Common myeloid progenitor, CD34-positive (primary cell): ENCODE measurements at regions not wholly inside any gene's neighbourhood (a gene's known extent, or its start where the extent isn't known, plus 50 kb on each side); places are given as distances from the start of the nearest gene placed in this dataset.

Experiments
- CTCF ChIA-PET: fragments of 350-600 bp; sonication (Branson Sonifier 250); formaldehyde crosslinking; loops from one replicate; lab custom pipeline; 2021; ENCODE audit warnings: antibody characterized with exemption; lab: Charles Lee
- POLR2A ChIA-PET: fragments of 350-600 bp; sonication (Branson Sonifier 250); formaldehyde crosslinking; loops from one replicate; lab custom pipeline; 2021; ENCODE audit warnings: antibody characterized with exemption; lab: Charles Lee
- DNase-seq, 3 donors: peaks; one replicate each; pipeline versions ENCODE4 v3.0.0 to v3.0.0-alpha.2; 2013
- H3K27ac ChIP-seq, 2 experiments: 1 replicate in 1 of 2; 2 replicates in 1 of 2; pipeline ENCODE4 v1.7.0; 2013; ENCODE audit warnings: inconsistent platforms in 2 of 2, low read length in 2 of 2, mild to moderate bottlenecking in 2 of 2, low read depth in 1 of 2, moderate library complexity in 1 of 2; ENCODE audit not compliant: severe bottlenecking in 2 of 2, insufficient read depth in 1 of 2, poor library complexity in 1 of 2
- H3K27me3 ChIP-seq, 5 experiments: replicated peaks in 2 of 5; 1 replicate in 3 of 5; 2 replicates in 2 of 5; pipeline versions ENCODE4 v1.6.1 to v1.7.0; 2013; ENCODE audit warnings: low read length in 4 of 5, mild to moderate bottlenecking in 2 of 5, moderate library complexity in 2 of 5, inconsistent platforms in 1 of 5; ENCODE audit not compliant: insufficient read depth in 5 of 5, control insufficient read depth in 4 of 5
- H3K36me3 ChIP-seq, 4 experiments: 1 replicate in 2 of 4; 2 replicates in 2 of 4; pipeline versions ENCODE4 v1.6.1 to v1.7.0; 2013; ENCODE audit warnings: low read length in 3 of 4, control low read depth in 1 of 4, mild to moderate bottlenecking in 1 of 4; ENCODE audit not compliant: control insufficient read depth in 4 of 4, insufficient read depth in 4 of 4
- H3K4me1 ChIP-seq, 4 experiments: 1 replicate in 3 of 4; 2 replicates in 1 of 4; pipeline versions ENCODE4 v1.6.1 to v1.7.1; 2013; ENCODE audit warnings: low read length in 3 of 4, mild to moderate bottlenecking in 3 of 4, control low read depth in 1 of 4, inconsistent platforms in 1 of 4, moderate library complexity in 1 of 4; ENCODE audit not compliant: control insufficient read depth in 4 of 4, insufficient read depth in 4 of 4; ENCODE audit errors: control extremely low read depth in 1 of 4
- H3K4me3 ChIP-seq, 7 experiments: 1 replicate in 4 of 7; 2 replicates in 3 of 7; pipeline versions ENCODE4 v1.5.1 to v1.7.0; 2013; ENCODE audit warnings: mild to moderate bottlenecking in 7 of 7, low read length in 6 of 7, moderate library complexity in 6 of 7, inconsistent platforms in 2 of 7, low read depth in 2 of 7, control low read depth in 1 of 7; ENCODE audit not compliant: insufficient read depth in 4 of 7, control insufficient read depth in 1 of 7; ENCODE audit errors: extremely low read depth in 1 of 7
- H3K9me3 ChIP-seq, 5 experiments: 1 replicate in 4 of 5; 2 replicates in 1 of 5; pipeline versions ENCODE4 v1.6.1 to v1.7.1; 2013; ENCODE audit warnings: low read length in 4 of 5, mild to moderate bottlenecking in 2 of 5, inconsistent platforms in 1 of 5, low read depth in 1 of 5, moderate library complexity in 1 of 5; ENCODE audit not compliant: control insufficient read depth in 4 of 5, insufficient read depth in 2 of 5; ENCODE audit errors: control extremely low read depth in 1 of 5
- WGBS: methylation state at CpG from one replicate; pipeline ENCODE4 v1.1.5; 2013; ENCODE audit not compliant: insufficient coverage; 5-methylcytosine and 5-hydroxymethylcytosine counted together

- ChIA-PET CTCF (no interaction called here), POLR2A (no interaction called here)
- no peak overlapping the region for H3K27ac ChIP-seq
Observed at GRCh38 chr14:56875104-56875675, 64.9 kb upstream of the OTX2 start.

GRCh38 chr14:56874375-56874774, 64.1 kb upstream of the OTX2 start:
- POLR2A ChIA-PET: no interaction called here
- 29% methylated on average over 2 of the region's 5 CpGs for WGBS

More at GRCh38 chr14:56875104-56875675, 64.9 kb upstream of the OTX2 start:
- WGBS: 90% methylated on average over 4 of the region's 4 CpGs
- no peak overlapping the region for H3K4me3 ChIP-seq
- peaks cover 0 to 4% (median 2%) of the 10 kb centered on the region in 5 experiments for H3K27me3 ChIP-seq
- H3K4me1 ChIP-seq: no peaks in the 10 kb centered on the region
- no peaks in the 10 kb centered on the region for H3K9me3 ChIP-seq
- H3K36me3 ChIP-seq: no peaks in the 10 kb centered on the region
- no peak for DNase-seq

GRCh38 chr14:56870336-56870735, 60.1 kb upstream of the OTX2 start:
- Histone ChIP-seq H3K27me3 (peaks cover 0 to 11% (median 0%) of the 10 kb centered on the region in 5 experiments), H3K27ac (no peak overlapping the region), H3K4me1 (no peaks in the 10 kb centered on the region), H3K4me3 (no peak overlapping the region), H3K36me3 (no peaks in the 10 kb centered on the region), H3K9me3 (no peaks in the 10 kb centered on the region)
- ChIA-PET POLR2A (no interaction called here), CTCF (no interaction called here)
- DNase-seq: no peak
- 100% methylated on average over 2 of the region's 2 CpGs for WGBS

More at GRCh38 chr14:56874375-56874774, 64.1 kb upstream of the OTX2 start:
- Histone ChIP-seq H3K27me3 (peaks cover 0 to 8% (median 2%) of the 10 kb centered on the region in 5 experiments), H3K9me3 (no peaks in the 10 kb centered on the region), H3K4me1 (no peaks in the 10 kb centered on the region), H3K4me3 (no peak overlapping the region), H3K27ac (no peak overlapping the region), H3K36me3 (no peaks in the 10 kb centered on the region)
- CTCF ChIA-PET: no interaction called here
- DNase-seq: peak; percentile 1 to 6 (median 6)

GRCh38 chr14:56868660-56869059, 58.4 kb upstream of the OTX2 start:
- Histone ChIP-seq H3K27ac (no peak overlapping the region), H3K36me3 (no peaks in the 10 kb centered on the region), H3K9me3 (no peaks in the 10 kb centered on the region), H3K4me3 (no peak overlapping the region), H3K4me1 (no peaks in the 10 kb centered on the region), H3K27me3 (peaks cover 0 to 12% (median 0%) of the 10 kb centered on the region in 5 experiments)
- 89% methylated on average over 2 of the region's 5 CpGs for WGBS
- POLR2A ChIA-PET: no interaction called here
- CTCF ChIA-PET: no interaction called here
- no peak for DNase-seq

GRCh38 chr14:56862836-56863235, 52.6 kb upstream of the OTX2 start:
- no peak overlapping the region for H3K27ac ChIP-seq
- H3K27me3 ChIP-seq: peaks cover 0 to 19% (median 10%) of the 10 kb centered on the region in 5 experiments
- H3K36me3 ChIP-seq: no peaks in the 10 kb centered on the region
- 73% methylated on average over 4 of the region's 5 CpGs for WGBS
- no peak for DNase-seq
- no peaks in the 10 kb centered on the region for H3K9me3 ChIP-seq
- no peak overlapping the region for H3K4me3 ChIP-seq
- ChIA-PET CTCF (no interaction called here), POLR2A (no interaction called here)
- no peaks in the 10 kb centered on the region for H3K4me1 ChIP-seq

- DNase-seq: no peak
- ChIA-PET POLR2A (no interaction called here), CTCF (no interaction called here)
- Histone ChIP-seq H3K27ac (no peak overlapping the region), H3K4me3 (no peak overlapping the region), H3K9me3 (no peaks in the 10 kb centered on the region), H3K27me3 (peaks cover 3 to 42% (median 19%) of the 10 kb centered on the region in 5 experiments), H3K36me3 (no peaks in the 10 kb centered on the region), H3K4me1 (no peaks in the 10 kb centered on the region)
- WGBS: 59% methylated on average over 3 of the region's 4 CpGs
Observed at GRCh38 chr14:56860441-56860840, 50.2 kb upstream of the OTX2 start.
